ENCODE measurements at regions not wholly inside any gene's neighbourhood (a gene's known extent, or its start where the extent isn't known, plus 50 kb on each side); places are given as distances from the start of the nearest gene placed in this dataset.

GRCh38 chr11:20260307-20260706, 100.0 kb upstream of the DBX1 start:
- H3K36me3 Mint-ChIP-seq (ENCODE audit: low read depth, unreplicated experiment): no peaks in the 10 kb centered on the region

GRCh38 chr11:20259506-20259905, 99.2 kb upstream of the DBX1 start:
- Mint-ChIP-seq H3K9me3 (ENCODE audit: unreplicated experiment) (no peaks in the 10 kb centered on the region), H3K27ac (ENCODE audit: unreplicated experiment) (no peak overlapping the region), H3K4me3 (ENCODE audit: unreplicated experiment) (no peak overlapping the region), H3K27me3 (ENCODE audit: unreplicated experiment) (no peaks in the 10 kb centered on the region), H3K36me3 (ENCODE audit: low read depth, unreplicated experiment) (no peaks in the 10 kb centered on the region), H3K4me1 (ENCODE audit: unreplicated experiment) (peaks cover 2% of the 10 kb centered on the region)
- no peak for TF ChIP-seq CTCF (IDR thresholded peaks at IDR 0.05; ENCODE audit: unreplicated experiment)
- no peak for DNase-seq (ENCODE audit: low spot score)

More at GRCh38 chr11:20260307-20260706, 100.0 kb upstream of the DBX1 start:
- TF ChIP-seq CTCF (IDR thresholded peaks at IDR 0.05; ENCODE audit: unreplicated experiment): no peak
- H3K4me3 Mint-ChIP-seq (ENCODE audit: unreplicated experiment): no peak overlapping the region
- DNase-seq (ENCODE audit: low spot score): no peak
- H3K27me3 Mint-ChIP-seq (ENCODE audit: unreplicated experiment): no peaks in the 10 kb centered on the region
- H3K27ac Mint-ChIP-seq (ENCODE audit: unreplicated experiment): no peak overlapping the region
- H3K4me1 Mint-ChIP-seq (ENCODE audit: unreplicated experiment): peaks cover 2% of the 10 kb centered on the region
- H3K9me3 Mint-ChIP-seq (ENCODE audit: unreplicated experiment): no peaks in the 10 kb centered on the region

GRCh38 chr11:20258376-20258895, 98.2 kb upstream of the DBX1 start:
- no peak overlapping the region for H3K27ac Mint-ChIP-seq (ENCODE audit: unreplicated experiment)
- H3K4me1 Mint-ChIP-seq (ENCODE audit: unreplicated experiment): no peaks in the 10 kb centered on the region
- DNase-seq (ENCODE audit: low spot score): no peak
- H3K4me3 Mint-ChIP-seq (ENCODE audit: unreplicated experiment): no peak overlapping the region
- peaks cover 3% of the 10 kb centered on the region for H3K27me3 Mint-ChIP-seq (ENCODE audit: unreplicated experiment)
- no peaks in the 10 kb centered on the region for H3K9me3 Mint-ChIP-seq (ENCODE audit: unreplicated experiment)
- no peaks in the 10 kb centered on the region for H3K36me3 Mint-ChIP-seq (ENCODE audit: low read depth, unreplicated experiment)
- no peak for TF ChIP-seq CTCF (IDR thresholded peaks at IDR 0.05; ENCODE audit: unreplicated experiment)

DNA sequence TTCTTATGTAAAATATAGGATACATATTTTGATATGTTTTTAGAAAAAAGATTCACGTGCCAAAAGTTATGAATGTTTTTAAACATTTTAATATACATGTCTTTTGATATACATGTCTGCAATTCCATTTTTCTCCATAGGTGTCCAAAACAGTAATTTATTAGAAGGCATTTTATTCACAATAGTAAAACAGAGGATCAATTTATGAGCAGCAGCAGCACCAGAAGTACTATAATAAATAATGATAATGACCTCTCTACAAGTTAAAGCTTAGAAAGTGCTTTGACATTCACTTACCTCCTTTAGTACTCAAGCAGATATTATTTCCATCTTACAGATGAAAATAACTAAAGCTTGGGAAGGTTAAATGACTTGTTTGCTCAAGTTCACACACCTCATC, 96.7 kb upstream of the DBX1 start:
- TF ChIP-seq CTCF (IDR thresholded peaks at IDR 0.05; ENCODE audit: unreplicated experiment): peak; percentile 61
- no peak for DNase-seq (ENCODE audit: low spot score)
- Mint-ChIP-seq H3K4me1 (ENCODE audit: unreplicated experiment) (no peaks in the 10 kb centered on the region), H3K27ac (ENCODE audit: unreplicated experiment) (no peak overlapping the region), H3K36me3 (ENCODE audit: low read depth, unreplicated experiment) (no peaks in the 10 kb centered on the region), H3K4me3 (ENCODE audit: unreplicated experiment) (no peak overlapping the region), H3K9me3 (ENCODE audit: unreplicated experiment) (no peaks in the 10 kb centered on the region), H3K27me3 (ENCODE audit: unreplicated experiment) (peaks cover 3% of the 10 kb centered on the region)

- Mint-ChIP-seq H3K4me3 (ENCODE audit: unreplicated experiment) (no peak overlapping the region), H3K27ac (ENCODE audit: unreplicated experiment) (no peak overlapping the region), H3K36me3 (ENCODE audit: low read depth, unreplicated experiment) (no peaks in the 10 kb centered on the region), H3K4me1 (ENCODE audit: unreplicated experiment) (no peaks in the 10 kb centered on the region), H3K27me3 (ENCODE audit: unreplicated experiment) (peaks cover 3% of the 10 kb centered on the region), H3K9me3 (ENCODE audit: unreplicated experiment) (no peaks in the 10 kb centered on the region)
- DNase-seq (ENCODE audit: low spot score): no peak
- no peak for TF ChIP-seq CTCF (IDR thresholded peaks at IDR 0.05; ENCODE audit: unreplicated experiment)
Measured at GRCh38 chr11:20253796-20254195, 93.5 kb upstream of the DBX1 start.

Measured in endothelial cell (in vitro differentiated cells).